Ishikawa (cell line): ENCODE measurements at regions not wholly inside any gene's neighbourhood (a gene's known extent, or its start where the extent isn't known, plus 50 kb on each side); places are given as distances from the start of the nearest gene placed in this dataset.

Experiments
- CEBPB ChIP-seq: IDR thresholded peaks from 2 replicates; pipeline ENCODE4 v1.6.1; 2012
- CREB1 ChIP-seq: IDR thresholded peaks from 2 replicates; pipeline ENCODE4 v1.6.1; 2012; ENCODE audit warnings: low read depth
- EGR1 ChIP-seq: IDR thresholded peaks from 2 replicates; pipeline ENCODE4 v1.6.1; 2012
- EP300 ChIP-seq: IDR thresholded peaks from 2 replicates; pipeline ENCODE4 v1.6.1; 2012; ENCODE audit warnings: borderline replicate concordance
- FOXM1 ChIP-seq: IDR thresholded peaks from 2 replicates; pipeline ENCODE4 v1.6.1; 2012; ENCODE audit warnings: low read depth, borderline replicate concordance
- NFIC ChIP-seq: IDR thresholded peaks from 2 replicates; pipeline ENCODE4 v1.6.1; 2012
- RAD21 ChIP-seq: IDR thresholded peaks from 2 replicates; pipeline ENCODE4 v1.6.1; 2012; ENCODE audit warnings: low read depth
- TAF1 ChIP-seq: IDR thresholded peaks from 2 replicates; pipeline ENCODE4 v1.6.1; 2012; ENCODE audit warnings: low read depth, mild to moderate bottlenecking
- TCF12 ChIP-seq: IDR thresholded peaks from 2 replicates; pipeline ENCODE4 v1.6.1; 2012; ENCODE audit warnings: low read depth
- TEAD4 ChIP-seq: IDR thresholded peaks from 2 replicates; pipeline ENCODE4 v1.6.1; 2012
- USF1 ChIP-seq: IDR thresholded peaks from 2 replicates; pipeline ENCODE4 v1.6.1; 2012
- YY1 ChIP-seq: IDR thresholded peaks from 2 replicates; pipeline ENCODE4 v1.6.1; 2012; ENCODE audit warnings: low read depth
- ZBTB7A ChIP-seq: IDR thresholded peaks from 2 replicates; pipeline ENCODE4 v1.6.1; 2012; ENCODE audit warnings: low read depth
- TF ChIP-seq, protein P1 (sequence below): IDR thresholded peaks from 2 replicates; pipeline ENCODE4 v1.6.1; 2012
- TF ChIP-seq, protein P2 (sequence below): IDR thresholded peaks from 2 replicates; pipeline ENCODE4 v1.6.1; 2012; ENCODE audit warnings: low read depth, mild to moderate bottlenecking

DNA sequence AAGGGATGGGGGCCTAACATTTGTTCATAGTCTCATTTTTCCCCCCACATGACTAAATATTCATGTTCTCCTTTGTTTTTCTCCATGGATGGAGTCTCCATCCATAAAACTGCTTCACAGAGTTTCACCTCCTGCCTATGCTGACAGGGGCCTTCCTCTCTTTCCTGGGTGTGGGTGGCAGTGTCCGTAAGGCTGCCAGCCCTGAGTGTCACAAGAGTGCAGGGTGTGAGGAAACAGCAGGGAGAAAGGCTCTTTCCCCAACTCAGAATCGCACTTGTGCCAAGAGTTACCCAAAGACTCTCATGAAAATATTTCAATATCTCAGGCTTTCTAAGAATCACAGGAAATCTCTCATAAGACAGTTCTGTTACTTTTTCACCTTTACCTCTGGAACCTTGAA lies 346.2 kb upstream of the MMS22L start:
- TF ChIP-seq TAF1 (no peak), CEBPB (no peak), TCF12 (no peak), YY1 (no peak), USF1 (no peak), NFIC (no peak), CREB1 (no peak), RAD21 (no peak), ZBTB7A (no peak), EGR1 (no peak), EP300 (no peak), FOXM1 (no peak), TEAD4 (no peak)
- TF ChIP-seq, protein P1, sequence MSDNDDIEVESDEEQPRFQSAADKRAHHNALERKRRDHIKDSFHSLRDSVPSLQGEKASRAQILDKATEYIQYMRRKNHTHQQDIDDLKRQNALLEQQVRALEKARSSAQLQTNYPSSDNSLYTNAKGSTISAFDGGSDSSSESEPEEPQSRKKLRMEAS = no peak
- TF ChIP-seq, protein P2, sequence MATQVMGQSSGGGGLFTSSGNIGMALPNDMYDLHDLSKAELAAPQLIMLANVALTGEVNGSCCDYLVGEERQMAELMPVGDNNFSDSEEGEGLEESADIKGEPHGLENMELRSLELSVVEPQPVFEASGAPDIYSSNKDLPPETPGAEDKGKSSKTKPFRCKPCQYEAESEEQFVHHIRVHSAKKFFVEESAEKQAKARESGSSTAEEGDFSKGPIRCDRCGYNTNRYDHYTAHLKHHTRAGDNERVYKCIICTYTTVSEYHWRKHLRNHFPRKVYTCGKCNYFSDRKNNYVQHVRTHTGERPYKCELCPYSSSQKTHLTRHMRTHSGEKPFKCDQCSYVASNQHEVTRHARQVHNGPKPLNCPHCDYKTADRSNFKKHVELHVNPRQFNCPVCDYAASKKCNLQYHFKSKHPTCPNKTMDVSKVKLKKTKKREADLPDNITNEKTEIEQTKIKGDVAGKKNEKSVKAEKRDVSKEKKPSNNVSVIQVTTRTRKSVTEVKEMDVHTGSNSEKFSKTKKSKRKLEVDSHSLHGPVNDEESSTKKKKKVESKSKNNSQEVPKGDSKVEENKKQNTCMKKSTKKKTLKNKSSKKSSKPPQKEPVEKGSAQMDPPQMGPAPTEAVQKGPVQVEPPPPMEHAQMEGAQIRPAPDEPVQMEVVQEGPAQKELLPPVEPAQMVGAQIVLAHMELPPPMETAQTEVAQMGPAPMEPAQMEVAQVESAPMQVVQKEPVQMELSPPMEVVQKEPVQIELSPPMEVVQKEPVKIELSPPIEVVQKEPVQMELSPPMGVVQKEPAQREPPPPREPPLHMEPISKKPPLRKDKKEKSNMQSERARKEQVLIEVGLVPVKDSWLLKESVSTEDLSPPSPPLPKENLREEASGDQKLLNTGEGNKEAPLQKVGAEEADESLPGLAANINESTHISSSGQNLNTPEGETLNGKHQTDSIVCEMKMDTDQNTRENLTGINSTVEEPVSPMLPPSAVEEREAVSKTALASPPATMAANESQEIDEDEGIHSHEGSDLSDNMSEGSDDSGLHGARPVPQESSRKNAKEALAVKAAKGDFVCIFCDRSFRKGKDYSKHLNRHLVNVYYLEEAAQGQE = no peak

- TF ChIP-seq TEAD4 (no peak), EP300 (no peak)
These were observed 347.6 kb upstream of the MMS22L start for GRCh38 chr6:97630604-97631003.

- TF ChIP-seq TEAD4 = no peak
- TF ChIP-seq, protein P2 = no peak
- TF ChIP-seq CREB1 = no peak
- no peak for TF ChIP-seq USF1
- no peak for TF ChIP-seq YY1
- no peak for TF ChIP-seq ZBTB7A
- no peak for TF ChIP-seq TAF1
- TF ChIP-seq, protein P1 = no peak
- TF ChIP-seq FOXM1 = no peak
- TF ChIP-seq EGR1 = no peak
- TF ChIP-seq EP300 = no peak
- no peak for TF ChIP-seq NFIC
- no peak for TF ChIP-seq CEBPB
- no peak for TF ChIP-seq RAD21
- no peak for TF ChIP-seq TCF12
These were observed 349.3 kb upstream of the MMS22L start for GRCh38 chr6:97632341-97632740.

DNA sequence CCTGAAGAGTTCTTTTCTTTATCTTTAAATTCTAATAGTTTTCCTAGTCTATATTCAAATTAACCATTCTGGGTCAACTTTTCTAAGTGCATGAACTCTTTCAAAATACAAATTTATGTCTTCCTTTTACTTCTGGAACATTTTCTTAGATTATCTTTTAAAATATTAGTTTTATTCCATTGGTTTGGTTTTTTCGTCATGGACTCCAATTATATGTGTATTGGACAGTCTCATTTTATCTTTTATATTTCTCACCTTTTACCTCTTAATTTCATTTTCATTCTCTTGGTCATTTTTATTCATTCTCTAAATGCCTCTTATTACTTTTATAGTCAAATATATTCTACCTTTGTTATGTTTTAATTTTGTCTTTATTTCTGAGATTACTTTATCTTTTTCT lies 356.7 kb upstream of the MMS22L start:
- TF ChIP-seq TCF12 = no peak

DNA sequence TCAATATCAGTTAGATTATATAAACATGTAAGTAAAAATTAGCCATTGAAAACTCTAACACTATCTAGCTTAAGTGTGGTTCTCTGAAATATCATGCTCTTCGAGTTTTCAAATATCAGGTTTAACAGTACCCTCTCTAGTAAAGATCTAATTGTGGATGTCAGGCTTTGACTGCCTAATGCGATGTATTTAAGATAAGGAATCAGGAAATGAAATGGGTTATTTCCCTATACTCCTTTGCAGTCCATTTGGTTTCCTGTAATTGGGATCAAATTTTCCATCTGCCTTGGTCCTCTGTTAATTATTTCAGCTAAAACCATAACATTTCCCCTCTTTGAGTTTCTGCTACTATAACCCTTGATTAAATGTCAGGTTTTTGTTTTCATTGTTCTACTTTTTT lies 361.3 kb upstream of the MMS22L start:
- TF ChIP-seq CREB1 = no peak
- TF ChIP-seq NFIC = no peak
- no peak for TF ChIP-seq TCF12
- TF ChIP-seq EGR1 = no peak
- TF ChIP-seq TEAD4 = no peak
- no peak for TF ChIP-seq RAD21
- no peak for TF ChIP-seq USF1
- no peak for TF ChIP-seq YY1
- TF ChIP-seq FOXM1 = no peak
- TF ChIP-seq EP300 = no peak
- TF ChIP-seq ZBTB7A = no peak
- TF ChIP-seq, protein P2 = no peak
- no peak for TF ChIP-seq CEBPB
- TF ChIP-seq TAF1 = no peak
- TF ChIP-seq, protein P1 = no peak
